ENCODE measurements at regions not wholly inside any gene's neighbourhood (a gene's known extent, or its start where the extent isn't known, plus 50 kb on each side); places are given as distances from the start of the nearest gene placed in this dataset.

DNA sequence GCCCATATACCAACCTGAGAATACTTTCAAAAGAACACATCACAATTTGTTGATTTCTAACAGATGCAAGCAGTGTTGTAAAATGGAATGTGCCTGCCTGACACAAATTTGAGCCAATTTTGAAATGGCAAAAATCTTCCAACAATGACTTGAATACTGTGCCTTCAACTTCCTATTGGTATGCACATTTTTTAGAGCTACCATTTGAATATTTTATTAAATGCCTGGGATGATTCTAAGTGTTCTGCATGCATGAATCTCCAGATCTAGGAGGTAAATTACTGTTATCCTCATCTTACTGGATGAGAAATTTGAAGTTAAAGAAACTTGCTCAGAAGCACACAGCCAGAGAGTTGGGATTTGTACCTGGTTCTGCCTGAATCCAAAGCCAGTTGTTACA is 282.8 kb upstream of the LRRN1 start:
- Histone ChIP-seq H3K9ac (ENCODE audit: low read length) (no peak overlapping the region), H3K4me1 (ENCODE audit: control insufficient read depth, insufficient read depth, low read length) (no peaks in the 10 kb centered on the region), H3K9me3 (ENCODE audit: control insufficient read depth, insufficient read depth, low read depth, low read length) (no peaks in the 10 kb centered on the region), H3K27me3 (ENCODE audit: control insufficient read depth, insufficient read depth, low read length) (no peaks in the 10 kb centered on the region), H3K4me3 (ENCODE audit: low read depth, low read length) (no peak overlapping the region), H3K27ac (ENCODE audit: low read depth, low read length) (no peak overlapping the region), H3K36me3 (ENCODE audit: control insufficient read depth, insufficient read depth, low read length) (no peaks in the 10 kb centered on the region)

DNA sequence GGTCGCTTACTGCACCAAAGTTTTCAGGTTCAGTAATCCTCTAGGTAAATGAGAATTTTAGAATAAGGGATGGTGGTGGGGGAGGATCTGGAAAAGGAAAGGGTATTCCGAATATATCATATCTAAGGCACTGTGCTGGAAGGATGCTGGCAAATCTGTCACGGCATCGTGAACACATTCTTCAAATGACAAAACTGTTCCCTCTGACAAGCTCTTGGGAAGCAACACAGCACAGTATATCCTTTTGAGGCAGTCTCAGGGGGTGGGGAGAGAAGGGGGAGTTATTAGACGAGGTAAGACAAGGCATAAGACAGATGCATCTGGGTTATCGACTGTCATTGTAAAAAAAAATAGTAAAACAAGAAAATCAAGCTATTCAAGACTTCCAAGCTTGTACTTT is 289.6 kb upstream of the LRRN1 start:
- H3K27me3 ChIP-seq (ENCODE audit: control insufficient read depth, insufficient read depth, low read length), result no peaks in the 10 kb centered on the region
- H3K27ac ChIP-seq (ENCODE audit: low read depth, low read length), result no peak overlapping the region
- H3K4me3 ChIP-seq (ENCODE audit: low read depth, low read length), result no peak overlapping the region
- no peaks in the 10 kb centered on the region for H3K36me3 ChIP-seq (ENCODE audit: control insufficient read depth, insufficient read depth, low read length)
- H3K9me3 ChIP-seq (ENCODE audit: control insufficient read depth, insufficient read depth, low read depth, low read length), result no peaks in the 10 kb centered on the region
- H3K4me1 ChIP-seq (ENCODE audit: control insufficient read depth, insufficient read depth, low read length), result no peaks in the 10 kb centered on the region
- H3K9ac ChIP-seq (ENCODE audit: low read length), result no peak overlapping the region

DNA sequence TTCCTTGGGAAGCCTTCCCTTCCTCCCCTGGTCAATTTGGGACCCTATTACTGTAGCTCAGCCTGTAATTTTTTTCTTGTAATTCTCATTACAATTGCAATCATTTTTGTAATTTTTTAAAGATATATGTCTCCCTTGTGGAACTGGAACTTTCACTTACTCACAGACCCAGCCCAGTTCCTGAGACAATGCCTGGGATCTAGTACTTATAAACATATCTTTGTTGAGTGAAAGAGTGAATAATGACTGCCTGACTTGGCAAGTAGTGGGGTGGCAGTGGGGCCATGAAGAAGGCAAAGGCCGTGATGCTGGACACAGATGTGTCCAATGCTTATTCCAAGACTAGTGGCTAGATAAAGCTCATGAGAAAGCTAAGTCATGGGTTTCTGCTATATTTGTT is 294.5 kb upstream of the LRRN1 start:
- Histone ChIP-seq H3K27ac (ENCODE audit: low read depth, low read length) (no peak overlapping the region), H3K9ac (ENCODE audit: low read length) (no peak overlapping the region), H3K27me3 (ENCODE audit: control insufficient read depth, insufficient read depth, low read length) (no peaks in the 10 kb centered on the region), H3K9me3 (ENCODE audit: control insufficient read depth, insufficient read depth, low read depth, low read length) (no peaks in the 10 kb centered on the region), H3K4me3 (ENCODE audit: low read depth, low read length) (no peak overlapping the region), H3K36me3 (ENCODE audit: control insufficient read depth, insufficient read depth, low read length) (no peaks in the 10 kb centered on the region), H3K4me1 (ENCODE audit: control insufficient read depth, insufficient read depth, low read length) (no peaks in the 10 kb centered on the region)

DNA sequence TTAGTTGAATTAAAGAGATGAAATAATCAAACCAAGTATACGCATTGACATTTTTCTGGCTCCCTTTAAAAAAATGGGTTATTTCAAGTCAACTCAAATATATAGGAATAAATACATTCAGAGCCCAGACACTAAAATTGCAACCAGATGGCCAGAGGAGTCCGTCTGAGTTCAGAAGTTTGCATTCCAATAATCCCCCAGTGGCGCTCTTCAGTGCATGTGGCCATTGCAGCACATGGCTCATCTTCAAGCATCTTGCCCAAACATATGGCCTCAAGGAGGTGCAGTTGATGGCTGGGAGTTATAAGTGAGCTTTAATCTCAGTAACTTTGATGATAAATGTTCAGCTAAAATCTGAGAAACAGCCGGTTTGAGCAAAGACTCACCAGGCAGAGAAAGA is 295.8 kb upstream of the LRRN1 start:
- no peaks in the 10 kb centered on the region for H3K27me3 ChIP-seq (ENCODE audit: control insufficient read depth, insufficient read depth, low read length)
- no peak overlapping the region for H3K27ac ChIP-seq (ENCODE audit: low read depth, low read length)
- H3K4me3 ChIP-seq (ENCODE audit: low read depth, low read length), result no peak overlapping the region
- H3K36me3 ChIP-seq (ENCODE audit: control insufficient read depth, insufficient read depth, low read length), result no peaks in the 10 kb centered on the region
- H3K9ac ChIP-seq (ENCODE audit: low read length), result no peak overlapping the region
- no peaks in the 10 kb centered on the region for H3K4me1 ChIP-seq (ENCODE audit: control insufficient read depth, insufficient read depth, low read length)
- no peaks in the 10 kb centered on the region for H3K9me3 ChIP-seq (ENCODE audit: control insufficient read depth, insufficient read depth, low read depth, low read length)

DNA sequence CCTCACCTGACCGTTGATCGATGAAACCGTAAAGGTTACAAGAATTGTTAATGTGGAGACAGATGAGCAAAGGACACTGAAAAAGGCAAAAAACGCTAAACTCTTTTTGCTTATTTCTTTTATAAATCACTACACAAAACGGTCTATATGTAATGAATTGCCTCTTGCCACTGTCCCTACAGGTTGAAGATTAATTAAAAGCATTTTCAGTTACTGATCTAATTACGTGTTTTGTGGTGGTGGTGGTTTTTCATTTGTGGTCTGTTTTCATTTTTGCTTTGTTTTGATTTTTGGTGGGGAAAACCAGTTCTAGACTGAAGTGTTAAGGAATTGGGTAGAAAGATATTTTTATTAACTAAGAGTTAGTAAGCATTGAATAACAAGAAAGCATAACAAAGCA is 299.2 kb upstream of the LRRN1 start:
- no peak overlapping the region for H3K9ac ChIP-seq (ENCODE audit: low read length)
- H3K36me3 ChIP-seq (ENCODE audit: control insufficient read depth, insufficient read depth, low read length), result no peaks in the 10 kb centered on the region
- no peaks in the 10 kb centered on the region for H3K4me1 ChIP-seq (ENCODE audit: control insufficient read depth, insufficient read depth, low read length)
- no peak overlapping the region for H3K4me3 ChIP-seq (ENCODE audit: low read depth, low read length)
- H3K9me3 ChIP-seq (ENCODE audit: control insufficient read depth, insufficient read depth, low read depth, low read length), result no peaks in the 10 kb centered on the region
- H3K27ac ChIP-seq (ENCODE audit: low read depth, low read length), result no peak overlapping the region
- no peaks in the 10 kb centered on the region for H3K27me3 ChIP-seq (ENCODE audit: control insufficient read depth, insufficient read depth, low read length)

DNA sequence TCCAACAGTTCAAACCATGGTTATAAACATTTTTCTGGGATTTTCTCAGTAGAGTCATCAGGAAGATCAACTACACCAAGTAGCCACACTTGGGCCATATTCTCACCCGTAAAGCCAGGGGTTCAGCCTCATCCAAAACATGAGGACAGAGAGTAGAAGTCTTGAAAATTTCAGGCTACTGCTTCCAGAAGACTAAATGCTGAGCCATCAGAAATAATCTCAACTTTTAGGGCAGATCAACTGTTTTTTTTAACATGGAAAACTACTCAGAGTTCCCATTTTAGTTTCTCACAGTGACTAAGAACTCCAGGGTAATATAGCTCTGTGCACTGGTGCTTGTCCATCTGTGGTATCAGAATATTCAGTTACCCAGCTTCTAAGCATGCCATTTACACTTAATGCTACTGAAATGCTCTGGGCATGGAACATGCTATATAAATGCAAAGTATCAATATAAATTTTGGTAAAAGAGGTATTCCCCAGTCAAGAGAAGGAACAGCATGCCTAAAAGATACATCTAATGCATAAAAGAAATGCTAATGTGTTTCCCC is 300.1 kb upstream of the LRRN1 start:
- Histone ChIP-seq H3K27ac (ENCODE audit: low read depth, low read length) (no peak overlapping the region), H3K9ac (ENCODE audit: low read length) (no peak overlapping the region), H3K36me3 (ENCODE audit: control insufficient read depth, insufficient read depth, low read length) (no peaks in the 10 kb centered on the region), H3K4me3 (ENCODE audit: low read depth, low read length) (no peak overlapping the region), H3K27me3 (ENCODE audit: control insufficient read depth, insufficient read depth, low read length) (no peaks in the 10 kb centered on the region), H3K9me3 (ENCODE audit: control insufficient read depth, insufficient read depth, low read depth, low read length) (no peaks in the 10 kb centered on the region), H3K4me1 (ENCODE audit: control insufficient read depth, insufficient read depth, low read length) (no peaks in the 10 kb centered on the region)

DNA sequence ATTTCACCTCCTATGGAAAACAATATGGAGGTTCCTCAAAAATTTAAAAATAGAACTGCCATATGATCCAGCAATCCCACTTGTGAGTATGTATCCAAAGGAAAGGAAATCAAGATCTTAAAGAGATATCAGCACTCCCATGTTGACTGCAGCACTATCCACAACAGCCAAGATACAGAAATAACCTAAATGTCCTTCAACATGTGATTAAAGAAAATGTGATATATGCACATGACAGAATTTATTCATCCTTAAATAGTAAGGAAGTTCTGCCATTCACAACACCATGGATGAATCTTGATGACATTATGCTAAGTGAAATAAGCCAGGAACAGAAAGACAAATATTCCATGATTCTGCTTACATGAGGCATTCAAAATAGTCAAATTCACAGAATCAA is 303.6 kb upstream of the LRRN1 start:
- Histone ChIP-seq H3K27me3 (ENCODE audit: control insufficient read depth, insufficient read depth, low read length) (no peaks in the 10 kb centered on the region), H3K4me1 (ENCODE audit: control insufficient read depth, insufficient read depth, low read length) (no peaks in the 10 kb centered on the region), H3K9me3 (ENCODE audit: control insufficient read depth, insufficient read depth, low read depth, low read length) (no peaks in the 10 kb centered on the region), H3K36me3 (ENCODE audit: control insufficient read depth, insufficient read depth, low read length) (no peaks in the 10 kb centered on the region), H3K9ac (ENCODE audit: low read length) (no peak overlapping the region), H3K27ac (ENCODE audit: low read depth, low read length) (no peak overlapping the region), H3K4me3 (ENCODE audit: low read depth, low read length) (no peak overlapping the region)

DNA sequence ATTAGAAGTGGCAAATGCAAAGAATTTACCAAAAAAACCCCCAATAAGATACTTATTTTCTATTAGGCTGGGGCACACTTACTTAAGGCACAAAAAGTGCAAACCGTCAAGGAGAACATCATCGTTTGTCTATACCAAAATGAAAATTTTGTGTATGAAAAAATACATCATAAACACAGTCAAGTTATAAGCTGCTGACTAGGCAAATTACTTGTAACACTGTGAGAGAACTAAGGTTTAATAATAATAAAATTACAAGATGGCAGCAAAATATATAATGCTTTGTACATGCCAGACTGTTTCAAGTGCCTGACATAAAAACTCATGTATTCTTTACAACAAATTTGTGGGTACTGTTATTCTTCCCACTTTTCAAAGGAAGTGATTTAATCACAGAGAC is 297.2 kb upstream of the CRBN start:
- H3K36me3 ChIP-seq (ENCODE audit: control insufficient read depth, insufficient read depth, low read length), result no peaks in the 10 kb centered on the region
- H3K4me3 ChIP-seq (ENCODE audit: low read depth, low read length), result no peak overlapping the region
- H3K9ac ChIP-seq (ENCODE audit: low read length), result no peak overlapping the region
- no peaks in the 10 kb centered on the region for H3K4me1 ChIP-seq (ENCODE audit: control insufficient read depth, insufficient read depth, low read length)
- no peaks in the 10 kb centered on the region for H3K9me3 ChIP-seq (ENCODE audit: control insufficient read depth, insufficient read depth, low read depth, low read length)
- no peaks in the 10 kb centered on the region for H3K27me3 ChIP-seq (ENCODE audit: control insufficient read depth, insufficient read depth, low read length)
- no peak overlapping the region for H3K27ac ChIP-seq (ENCODE audit: low read depth, low read length)

DNA sequence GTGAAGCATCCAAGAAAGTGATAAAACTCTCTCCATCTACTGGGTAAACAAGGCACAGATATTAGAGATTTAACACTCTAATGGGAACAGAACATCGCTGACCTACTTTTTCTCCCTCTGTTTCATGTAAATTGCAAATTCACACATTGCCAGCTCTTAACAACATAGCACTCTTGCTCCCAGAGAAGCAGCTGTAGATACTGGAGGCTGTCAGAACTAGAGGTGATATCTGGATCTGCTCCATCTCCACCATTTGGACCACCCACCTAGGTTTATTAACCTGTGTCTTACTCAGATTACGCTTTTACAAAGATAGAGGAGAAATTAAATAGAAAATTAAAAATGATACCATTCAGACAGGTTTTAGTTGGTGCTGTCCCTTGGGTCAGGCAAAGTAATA is 289.1 kb upstream of the CRBN start:
- Histone ChIP-seq H3K27me3 (ENCODE audit: control insufficient read depth, insufficient read depth, low read length) (no peaks in the 10 kb centered on the region), H3K9ac (ENCODE audit: low read length) (no peak overlapping the region), H3K4me1 (ENCODE audit: control insufficient read depth, insufficient read depth, low read length) (no peaks in the 10 kb centered on the region), H3K9me3 (ENCODE audit: control insufficient read depth, insufficient read depth, low read depth, low read length) (no peaks in the 10 kb centered on the region), H3K27ac (ENCODE audit: low read depth, low read length) (no peak overlapping the region), H3K4me3 (ENCODE audit: low read depth, low read length) (no peak overlapping the region), H3K36me3 (ENCODE audit: control insufficient read depth, insufficient read depth, low read length) (no peaks in the 10 kb centered on the region)

DNA sequence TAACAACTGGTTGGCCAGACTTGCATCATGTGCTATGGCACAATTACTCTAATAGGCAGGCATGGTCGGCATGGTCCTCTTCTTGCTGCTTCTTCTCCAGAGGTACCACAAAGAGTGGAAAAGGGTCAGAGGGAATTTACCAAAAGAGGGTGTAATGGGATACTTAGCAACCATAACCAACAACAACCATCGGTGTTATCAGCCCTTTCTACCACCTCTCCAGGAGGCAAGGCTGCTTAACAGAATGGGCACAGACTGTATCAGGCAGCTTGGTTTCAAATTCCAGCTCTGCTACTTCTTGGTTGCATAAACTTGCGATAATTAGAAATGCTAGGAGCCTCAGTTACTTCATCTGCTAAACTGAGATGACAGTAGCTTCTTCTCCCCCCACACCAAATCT is 284.6 kb upstream of the CRBN start:
- Histone ChIP-seq H3K4me1 (ENCODE audit: control insufficient read depth, insufficient read depth, low read length) (no peaks in the 10 kb centered on the region), H3K27me3 (ENCODE audit: control insufficient read depth, insufficient read depth, low read length) (no peaks in the 10 kb centered on the region)

DNA sequence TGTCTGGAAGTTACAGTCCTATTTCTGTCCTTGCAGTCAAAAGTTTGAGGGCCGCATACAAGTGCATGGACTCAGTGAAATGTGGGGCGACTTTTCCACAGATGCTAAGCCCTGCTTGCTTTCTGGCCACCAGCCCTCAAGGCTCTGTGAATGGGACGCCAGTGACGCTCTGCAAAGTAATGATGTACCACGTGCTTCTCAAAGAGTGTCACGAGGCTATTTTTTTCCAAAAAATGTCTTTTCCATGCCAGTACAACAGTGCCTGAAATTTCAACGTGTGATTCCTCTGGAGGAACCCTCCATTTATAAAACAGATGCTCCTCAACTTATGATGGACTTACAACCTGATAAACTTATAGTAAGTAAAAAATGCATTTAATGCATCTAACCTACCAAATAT is 281.8 kb upstream of the CRBN start:
- Histone ChIP-seq H3K9ac (ENCODE audit: low read length) (no peak overlapping the region), H3K27ac (ENCODE audit: low read depth, low read length) (no peak overlapping the region), H3K9me3 (ENCODE audit: control insufficient read depth, insufficient read depth, low read depth, low read length) (no peaks in the 10 kb centered on the region), H3K36me3 (ENCODE audit: control insufficient read depth, insufficient read depth, low read length) (no peaks in the 10 kb centered on the region), H3K27me3 (ENCODE audit: control insufficient read depth, insufficient read depth, low read length) (no peaks in the 10 kb centered on the region), H3K4me1 (ENCODE audit: control insufficient read depth, insufficient read depth, low read length) (no peaks in the 10 kb centered on the region), H3K4me3 (ENCODE audit: low read depth, low read length) (no peak overlapping the region)

More for the DNA sequence above, 284.6 kb upstream of the CRBN start:
- Histone ChIP-seq H3K36me3 (ENCODE audit: control insufficient read depth, insufficient read depth, low read length) (no peaks in the 10 kb centered on the region), H3K9ac (ENCODE audit: low read length) (no peak overlapping the region), H3K9me3 (ENCODE audit: control insufficient read depth, insufficient read depth, low read depth, low read length) (no peaks in the 10 kb centered on the region), H3K4me3 (ENCODE audit: low read depth, low read length) (no peak overlapping the region), H3K27ac (ENCODE audit: low read depth, low read length) (no peak overlapping the region)

DNA sequence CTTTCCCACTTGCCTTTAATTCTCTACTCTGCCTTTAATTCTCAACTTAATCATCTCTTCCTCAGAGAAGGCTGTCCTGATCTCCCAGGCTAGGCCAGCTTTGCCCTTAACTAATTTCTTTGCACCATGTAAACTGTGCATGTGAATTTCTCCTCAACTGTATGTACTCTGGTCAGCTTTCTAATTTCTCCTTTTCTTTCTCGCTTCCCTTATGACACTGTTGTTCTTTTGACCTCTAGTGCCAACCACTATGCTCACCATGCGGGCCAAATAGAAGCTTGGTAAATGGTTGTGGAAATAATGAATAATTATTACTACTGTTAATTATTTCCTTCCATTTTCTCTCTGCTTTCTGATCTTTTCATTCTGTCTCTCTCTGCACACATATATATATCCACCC is 269.0 kb upstream of the CRBN start:
- no peak overlapping the region for H3K9ac ChIP-seq (ENCODE audit: low read length)
- no peak overlapping the region for H3K4me3 ChIP-seq (ENCODE audit: low read depth, low read length)
- H3K27me3 ChIP-seq (ENCODE audit: control insufficient read depth, insufficient read depth, low read length), result no peaks in the 10 kb centered on the region
- H3K36me3 ChIP-seq (ENCODE audit: control insufficient read depth, insufficient read depth, low read length), result no peaks in the 10 kb centered on the region
- no peaks in the 10 kb centered on the region for H3K4me1 ChIP-seq (ENCODE audit: control insufficient read depth, insufficient read depth, low read length)
- no peaks in the 10 kb centered on the region for H3K9me3 ChIP-seq (ENCODE audit: control insufficient read depth, insufficient read depth, low read depth, low read length)
- no peak overlapping the region for H3K27ac ChIP-seq (ENCODE audit: low read depth, low read length)
